Large intestine (tissue), 3 donors: ENCODE measurements at regions not wholly inside any gene's neighbourhood (a gene's known extent, or its start where the extent isn't known, plus 50 kb on each side); places are given as distances from the start of the nearest gene placed in this dataset.

Experiments used
- DNase-seq, 2 donors: peaks; one replicate each; pipeline versions ENCODE4 v3.0.0 to v3.0.0-alpha.2; 2013
- H3K27ac ChIP-seq: one replicate; pipeline ENCODE4 v1.5.1; 2013; ENCODE audit warnings: low read length
- H3K27me3 ChIP-seq: 2 replicates; pipeline ENCODE4 v1.6.1; 2013; ENCODE audit warnings: low read length; ENCODE audit not compliant: control insufficient read depth, insufficient read depth
- H3K36me3 ChIP-seq: 2 replicates; pipeline ENCODE4 v1.6.1; 2013; ENCODE audit warnings: low read length; ENCODE audit not compliant: control insufficient read depth, insufficient read depth
- H3K4me1 ChIP-seq: one replicate; pipeline ENCODE4 v1.6.1; 2013; ENCODE audit warnings: low read length; ENCODE audit not compliant: control insufficient read depth, insufficient read depth
- H3K4me3 ChIP-seq: one replicate; pipeline ENCODE4 v1.5.1; 2013; ENCODE audit warnings: low read length
- H3K9me3 ChIP-seq: one replicate; pipeline ENCODE4 v1.6.1; 2013; ENCODE audit warnings: mild to moderate bottlenecking, low read depth, low read length, moderate library complexity; ENCODE audit not compliant: control insufficient read depth
- WGBS: methylation state at CpG from one replicate; pipeline ENCODE4 v1.1.5; 2013; ENCODE audit warnings: low lambda C conversion rate; ENCODE audit not compliant: insufficient coverage; 5-methylcytosine and 5-hydroxymethylcytosine counted together

GRCh38 chr15:47376190-47376589, 341.1 kb upstream of the SEMA6D start:
- WGBS = no CpG with 5 or more reads among the region's 3 CpGs
- DNase-seq = no peak

GRCh38 chr15:47377465-47377864, 339.8 kb upstream of the SEMA6D start:
- Histone ChIP-seq H3K27me3 (no peaks in the 10 kb centered on the region), H3K9me3 (no peaks in the 10 kb centered on the region), H3K36me3 (no peaks in the 10 kb centered on the region), H3K27ac (no peak overlapping the region), H3K4me1 (no peaks in the 10 kb centered on the region), H3K4me3 (no peak overlapping the region)
- no peak for DNase-seq
- WGBS = 78% methylated on average over 2 of the region's 2 CpGs

More at GRCh38 chr15:47376190-47376589, 341.1 kb upstream of the SEMA6D start:
- Histone ChIP-seq H3K27ac (no peak overlapping the region), H3K4me3 (no peak overlapping the region), H3K36me3 (no peaks in the 10 kb centered on the region), H3K27me3 (no peaks in the 10 kb centered on the region), H3K4me1 (no peaks in the 10 kb centered on the region), H3K9me3 (no peaks in the 10 kb centered on the region)

- DNase-seq = no peak
- no peak overlapping the region for H3K27ac ChIP-seq
- no peaks in the 10 kb centered on the region for H3K36me3 ChIP-seq
- H3K9me3 ChIP-seq = no peaks in the 10 kb centered on the region
- H3K4me1 ChIP-seq = no peaks in the 10 kb centered on the region
- H3K27me3 ChIP-seq = no peaks in the 10 kb centered on the region
- no CpG with 5 or more reads among the region's 2 CpGs for WGBS
- no peak overlapping the region for H3K4me3 ChIP-seq
Measured at GRCh38 chr15:47378527-47378926, 338.8 kb upstream of the SEMA6D start.

- Histone ChIP-seq H3K9me3 (no peaks in the 10 kb centered on the region), H3K27me3 (no peaks in the 10 kb centered on the region), H3K4me1 (no peaks in the 10 kb centered on the region), H3K27ac (no peak overlapping the region), H3K4me3 (no peak overlapping the region), H3K36me3 (no peaks in the 10 kb centered on the region)
- WGBS = no CpG with 5 or more reads among the region's 5 CpGs
- DNase-seq = no peak
Measured at GRCh38 chr15:47383102-47383501, 334.2 kb upstream of the SEMA6D start.

- no peaks in the 10 kb centered on the region for H3K27me3 ChIP-seq
- H3K36me3 ChIP-seq = no peaks in the 10 kb centered on the region
- DNase-seq = no peak
- no peaks in the 10 kb centered on the region for H3K4me1 ChIP-seq
- no peaks in the 10 kb centered on the region for H3K9me3 ChIP-seq
- H3K27ac ChIP-seq = no peak overlapping the region
- 61% methylated on average over 2 of the region's 3 CpGs for WGBS
- no peak overlapping the region for H3K4me3 ChIP-seq
Measured at GRCh38 chr15:47383801-47384200, 333.5 kb upstream of the SEMA6D start.

GRCh38 chr15:47384341-47384740, 333.0 kb upstream of the SEMA6D start:
- Histone ChIP-seq H3K36me3 (no peaks in the 10 kb centered on the region), H3K4me1 (no peaks in the 10 kb centered on the region), H3K4me3 (no peak overlapping the region), H3K27ac (no peak overlapping the region), H3K27me3 (no peaks in the 10 kb centered on the region), H3K9me3 (no peaks in the 10 kb centered on the region)
- DNase-seq = peak; percentile 47 to 64
- WGBS = no CpG with 5 or more reads among the region's 4 CpGs

- Histone ChIP-seq H3K4me1 (no peaks in the 10 kb centered on the region), H3K27me3 (no peaks in the 10 kb centered on the region), H3K36me3 (no peaks in the 10 kb centered on the region), H3K9me3 (no peaks in the 10 kb centered on the region), H3K27ac (no peak overlapping the region), H3K4me3 (no peak overlapping the region)
- 100% methylated on average over 1 of the region's 2 CpGs for WGBS
- no peak for DNase-seq
Measured at GRCh38 chr15:47384776-47385175, 332.5 kb upstream of the SEMA6D start.

- Histone ChIP-seq H3K27ac (no peak overlapping the region), H3K36me3 (no peaks in the 10 kb centered on the region), H3K4me3 (no peak overlapping the region), H3K4me1 (no peaks in the 10 kb centered on the region), H3K27me3 (no peaks in the 10 kb centered on the region), H3K9me3 (no peaks in the 10 kb centered on the region)
- DNase-seq = no peak
- WGBS = 80% methylated on average over 1 of the region's 5 CpGs
Measured at GRCh38 chr15:47386459-47386858, 330.8 kb upstream of the SEMA6D start.

- no peaks in the 10 kb centered on the region for H3K36me3 ChIP-seq
- H3K27ac ChIP-seq = no peak overlapping the region
- H3K27me3 ChIP-seq = peaks cover 2% of the 10 kb centered on the region
- H3K4me1 ChIP-seq = no peaks in the 10 kb centered on the region
- no peaks in the 10 kb centered on the region for H3K9me3 ChIP-seq
- H3K4me3 ChIP-seq = no peak overlapping the region
- DNase-seq = no peak
- 63% methylated on average over 3 of the region's 5 CpGs for WGBS
Measured at GRCh38 chr15:47388299-47388698, 329.0 kb upstream of the SEMA6D start.

GRCh38 chr15:47390208-47390765, 327.0 kb upstream of the SEMA6D start:
- Histone ChIP-seq H3K27me3 (peaks cover 2% of the 10 kb centered on the region), H3K4me1 (no peaks in the 10 kb centered on the region), H3K4me3 (no peak overlapping the region), H3K9me3 (no peaks in the 10 kb centered on the region), H3K36me3 (no peaks in the 10 kb centered on the region), H3K27ac (no peak overlapping the region)
- no peak for DNase-seq
- 83% methylated on average over 2 of the region's 2 CpGs for WGBS

- H3K4me3 ChIP-seq = no peak overlapping the region
- H3K27me3 ChIP-seq = peaks cover 2% of the 10 kb centered on the region
- H3K9me3 ChIP-seq = no peaks in the 10 kb centered on the region
- no peaks in the 10 kb centered on the region for H3K36me3 ChIP-seq
- no peaks in the 10 kb centered on the region for H3K4me1 ChIP-seq
- no peak overlapping the region for H3K27ac ChIP-seq
- 80% methylated on average over 2 of the region's 6 CpGs for WGBS
- DNase-seq = no peak
Measured at GRCh38 chr15:47394286-47394809, 323.0 kb upstream of the SEMA6D start.
